IMR-90 (cell line): ENCODE measurements at regions not wholly inside any gene's neighbourhood (a gene's known extent, or its start where the extent isn't known, plus 50 kb on each side); places are given as distances from the start of the nearest gene placed in this dataset.

Experiments
- ATAC-seq: fragments of 200-7000 bp; cut with Tn5 transposase; 2 replicates; pipeline ENCODE4 v1.9.1; 2020; ENCODE audit warnings: low read depth, mild to moderate bottlenecking, moderate library complexity
- BruUV-seq: library from RNA; stranded (reverse); fragments of 400-500 nt; replicated peaks from 2 replicates; lab custom pipeline; 2021; lab: Mats Ljungman, UMichigan
- CTCF ChIA-PET: fragments of 300-600 bp; formaldehyde crosslinking; extraction: SDS; loops from one replicate; lab custom pipeline; 2021; ENCODE audit warnings: antibody characterized with exemption; lab: Yijun Ruan, JAX
- POLR2A ChIA-PET: fragments of 300-600 bp; sonication (Branson Sonifier 250); formaldehyde crosslinking; loops from one replicate; lab custom pipeline; 2022; ENCODE audit warnings: antibody characterized with exemption; ENCODE audit not compliant: unreplicated experiment; lab: Charles Lee
- DNase-seq: peaks from one replicate; pipeline ENCODE4 v3.0.0; 2013
- H2AFZ ChIP-seq: replicated peaks from 2 replicates; pipeline ENCODE3; 2013; ENCODE audit warnings: low read length, mild to moderate bottlenecking; ENCODE audit not compliant: poor library complexity
- H2AK5ac ChIP-seq: 2 replicates; pipeline ENCODE4 v1.6.1; 2013; ENCODE audit warnings: low read depth, low read length, inconsistent platforms
- H2AK9ac ChIP-seq: replicated peaks from 2 replicates; pipeline ENCODE3; 2013; ENCODE audit warnings: mild to moderate bottlenecking, low read depth, low read length, moderate library complexity; ENCODE audit not compliant: poor library complexity
- H2BK120ac ChIP-seq: 2 replicates; pipeline ENCODE4 v1.6.1; 2013; ENCODE audit warnings: low read depth, low read length, inconsistent platforms
- H2BK15ac ChIP-seq: 3 replicates; pipeline ENCODE4 v1.6.1; 2013; ENCODE audit warnings: low read depth, low read length, inconsistent platforms
- H2BK20ac ChIP-seq: 2 replicates; pipeline ENCODE4 v1.6.1; 2013; ENCODE audit warnings: low read depth, mild to moderate bottlenecking, inconsistent platforms, low read length, moderate library complexity
- H2BK5ac ChIP-seq: 2 replicates; pipeline ENCODE4 v1.6.1; 2013; ENCODE audit warnings: mild to moderate bottlenecking, low read depth, low read length, inconsistent platforms; ENCODE audit not compliant: poor library complexity, severe bottlenecking
- H3K14ac ChIP-seq: replicated peaks from 2 replicates; pipeline ENCODE4 v1.6.1; 2013; ENCODE audit warnings: low read depth, low read length, inconsistent platforms
- H3K18ac ChIP-seq: 2 replicates; pipeline ENCODE4 v1.6.1; 2013; ENCODE audit warnings: low read depth, low read length, control low read depth
- H3K23ac ChIP-seq: 2 replicates; pipeline ENCODE4 v1.6.1; 2013; ENCODE audit warnings: low read depth, low read length, inconsistent platforms
- H3K27ac ChIP-seq: 2 replicates; pipeline ENCODE4 v1.5.1; 2013; ENCODE audit warnings: mild to moderate bottlenecking, control low read depth, low read length; ENCODE audit not compliant: insufficient read depth
- H3K27me3 ChIP-seq: 2 replicates; pipeline ENCODE4 v1.6.1; 2013; ENCODE audit warnings: low read length; ENCODE audit not compliant: control insufficient read depth, insufficient read depth
- H3K36me3 ChIP-seq: 2 replicates; pipeline ENCODE4 v1.6.1; 2013; ENCODE audit warnings: low read length, mixed read lengths; ENCODE audit not compliant: control insufficient read depth, insufficient read depth
- H3K4ac ChIP-seq: 2 replicates; pipeline ENCODE4 v1.6.1; 2013; ENCODE audit warnings: low read depth, low read length, inconsistent platforms
- H3K4me1 ChIP-seq: 2 replicates; pipeline ENCODE4 v1.6.1; 2013; ENCODE audit warnings: low read length, mixed read lengths; ENCODE audit not compliant: control insufficient read depth, insufficient read depth
- H3K4me2 ChIP-seq: 2 replicates; pipeline ENCODE4 v1.6.1; 2013; ENCODE audit warnings: low read depth, mild to moderate bottlenecking, control low read depth, low read length, moderate library complexity
- H3K4me3 ChIP-seq: 2 replicates; pipeline ENCODE4 v1.5.1; 2013; ENCODE audit warnings: low read depth, mild to moderate bottlenecking, control low read depth, low read length, moderate library complexity; ENCODE audit not compliant: insufficient read depth
- H3K56ac ChIP-seq: 2 replicates; pipeline ENCODE4 v1.6.1; 2013; ENCODE audit warnings: low read length, inconsistent platforms; ENCODE audit not compliant: insufficient read depth; ENCODE audit errors: extremely low read depth
- H3K79me1 ChIP-seq, 2 experiments: 2 replicates each; pipeline ENCODE4 v1.6.1; 2013; ENCODE audit warnings: low read length in 2 of 2, inconsistent platforms in 1 of 2, low read depth in 1 of 2
- H3K9ac ChIP-seq: 2 replicates; pipeline ENCODE4 v1.6.1; 2013; ENCODE audit warnings: low read depth, low read length, control low read depth
- H3K9me1 ChIP-seq: 2 replicates; pipeline ENCODE4 v1.6.1; 2013; ENCODE audit warnings: low read length, inconsistent platforms; ENCODE audit not compliant: insufficient read depth
- H3K9me3 ChIP-seq: 2 replicates; pipeline ENCODE4 v1.6.1; 2013; ENCODE audit warnings: low read length; ENCODE audit not compliant: control insufficient read depth, insufficient read depth
- H4K20me1 ChIP-seq: 2 replicates; pipeline ENCODE4 v1.6.1; 2013; ENCODE audit warnings: low read length, inconsistent platforms; ENCODE audit not compliant: insufficient read depth
- H4K5ac ChIP-seq: 2 replicates; pipeline ENCODE4 v1.6.1; 2013; ENCODE audit warnings: mild to moderate bottlenecking, low read depth, low read length, control low read depth
- H4K8ac ChIP-seq, 2 experiments: 2 replicates each; pipeline ENCODE4 v1.6.1; 2013; ENCODE audit warnings: low read depth in 2 of 2, low read length in 2 of 2, control low read depth in 1 of 2, inconsistent platforms in 1 of 2
- H4K91ac ChIP-seq: 2 replicates; pipeline ENCODE4 v1.6.1; 2013; ENCODE audit warnings: low read depth, low read length, inconsistent platforms; ENCODE audit not compliant: insufficient read depth
- BHLHE40 ChIP-seq: fragments of 150-350 bp; IDR thresholded peaks from 2 replicates; pipeline ENCODE4 v1.6.1; 2016; ENCODE audit warnings: mild to moderate bottlenecking, low read depth, low read length
- CEBPB ChIP-seq: IDR thresholded peaks from 2 replicates; pipeline ENCODE4 v1.6.1; 2012; ENCODE audit warnings: low read depth, low read length, improper control_type of control experiment
- CHD1 ChIP-seq: IDR thresholded peaks from 2 replicates; pipeline ENCODE4 v1.6.1; 2012; ENCODE audit warnings: low read depth, low read length, improper control_type of control experiment
- FOS ChIP-seq: fragments of 150-350 bp; IDR thresholded peaks from 2 replicates; pipeline ENCODE4 v1.6.1; 2016; ENCODE audit warnings: low read depth, low read length
- MAFK ChIP-seq: IDR thresholded peaks from 2 replicates; pipeline ENCODE4 v1.6.1; 2012; ENCODE audit warnings: low read depth, low read length, improper control_type of control experiment
- MAZ ChIP-seq: IDR thresholded peaks from 2 replicates; pipeline ENCODE4 v1.6.1; 2012; ENCODE audit warnings: low read depth, mild to moderate bottlenecking, low read length, improper control_type of control experiment, moderate library complexity, borderline replicate concordance
- MXI1 ChIP-seq: IDR thresholded peaks from 2 replicates; pipeline ENCODE4 v1.6.1; 2012; ENCODE audit warnings: low read depth, mild to moderate bottlenecking, low read length, moderate library complexity, borderline replicate concordance
- NFE2L2 ChIP-seq: fragments of 150-350 bp; IDR thresholded peaks from 2 replicates; pipeline ENCODE4 v1.6.1; 2016; ENCODE audit warnings: low read depth, mild to moderate bottlenecking, low read length
- POLR2A ChIP-seq: IDR thresholded peaks from 2 replicates; pipeline ENCODE4 v1.6.1; 2012; ENCODE audit warnings: mild to moderate bottlenecking, low read depth, low read length
- RAD21 ChIP-seq: IDR thresholded peaks from 2 replicates; pipeline ENCODE4 v1.6.1; 2012; ENCODE audit warnings: low read length, improper control_type of control experiment
- RCOR1 ChIP-seq: IDR thresholded peaks from 2 replicates; pipeline ENCODE4 v1.6.1; 2012; ENCODE audit warnings: mild to moderate bottlenecking, low read length, improper control_type of control experiment; ENCODE audit not compliant: insufficient replicate concordance
- SMC3 ChIP-seq: fragments of 150-350 bp; IDR thresholded peaks from 2 replicates; pipeline ENCODE4 v1.6.1; 2016; ENCODE audit warnings: low read depth, mild to moderate bottlenecking, antibody characterized with exemption, low read length, moderate library complexity
- WGBS, 2 experiments: methylation state at CpG; one replicate each; pipeline versions ENCODE4 v1.1.5 to v1.1.7; 2013; ENCODE audit warnings: missing lambda C conversion rate in 2 of 2; ENCODE audit not compliant: insufficient read length in 1 of 2; ENCODE audit errors: extremely low coverage in 2 of 2; 5-methylcytosine and 5-hydroxymethylcytosine counted together
- dilution Hi-C: fragments of 300-500 bp; cut with HindIII; formaldehyde crosslinking; loops from one replicate; pipeline ENCODE4 v1.14.3; 2018; ENCODE audit warnings: low sequenced_read_pairs; ENCODE audit not compliant: unreplicated experiment
- in situ Hi-C: fragments of 300-500 bp; cut with MboI; formaldehyde crosslinking; loops from 3 replicates; pipeline ENCODE4 v1.14.3; 2019; ENCODE audit warnings: low sequenced_read_pairs, inconsistent platforms, mixed read lengths
- intact Hi-C: fragments of 100-400 bp; cut with micrococcal nuclease; formaldehyde crosslinking; loops from 2 replicates; pipeline ENCODE4 v1.10.0; 2022
- TF ChIP-seq, protein P1 (sequence below): fragments of 150-350 bp; IDR thresholded peaks from 2 replicates; pipeline ENCODE4 v1.6.1; 2017; ENCODE audit warnings: mild to moderate bottlenecking, antibody characterized with exemption, low read length, low read depth
- TF ChIP-seq, protein P2 (sequence below): conservative IDR thresholded peaks from 2 replicates; pipeline ENCODE4 v1.5.1; 2012; ENCODE audit warnings: mild to moderate bottlenecking, low read depth, low read length, improper control_type of control experiment
- TF ChIP-seq, protein P3 (sequence below): fragments of 150-350 bp; IDR thresholded peaks from 2 replicates; pipeline ENCODE4 v1.6.1; 2016; ENCODE audit warnings: low read depth, mild to moderate bottlenecking, low read length, moderate library complexity, borderline replicate concordance

DNA sequence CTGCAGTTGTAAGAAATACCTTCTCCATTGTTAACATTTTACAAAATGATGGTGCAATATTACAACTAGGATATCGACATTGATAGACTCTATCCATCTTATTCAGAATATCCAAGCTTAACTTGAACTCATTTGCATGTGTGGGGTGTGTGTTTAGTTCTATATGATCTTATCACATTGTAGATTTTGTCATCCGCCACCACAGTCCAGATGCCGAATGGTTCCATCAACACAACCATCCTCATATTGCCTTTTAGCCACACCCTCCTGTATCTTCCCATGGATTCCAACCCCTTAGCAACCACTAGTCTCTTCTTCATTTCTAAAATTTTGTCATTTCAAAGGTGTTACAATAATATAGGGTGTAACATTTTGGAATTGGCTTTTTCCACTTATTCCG lies 452.9 kb upstream of the AKR1E2 start:
- WGBS, 2 experiments, result no CpG with 5 or more reads among the region's 4 CpGs
- H3K9me1 ChIP-seq, result peaks cover 6% of the 10 kb centered on the region; the same call in 1 of the 2 replicates
- no peak overlapping the region for H2AFZ ChIP-seq
- H2AK5ac ChIP-seq, result peak overlapping the region; percentile 98
- DNase-seq (no peak), ATAC-seq (no peak)
- peak overlapping the region; percentile 85 for H2BK20ac ChIP-seq
- in situ Hi-C loops (no loop called here), intact Hi-C loops (no loop called here), dilution Hi-C loops (no loop called here)
- no TSS peak for BruUV-seq
- no peak overlapping the region for H3K9ac ChIP-seq
- H4K5ac ChIP-seq, result peak overlapping the region; percentile 12
- H3K79me1 ChIP-seq, result no peaks in the 10 kb centered on the region
- H3K27me3 ChIP-seq, result no peaks in the 10 kb centered on the region
- TF ChIP-seq MXI1 (no peak), BHLHE40 (no peak), MAFK (no peak), SMC3 (no peak), RCOR1 (no peak), CEBPB (no peak), NFE2L2 (no peak), RAD21 (no peak), FOS (no peak), CHD1 (no peak), POLR2A (no peak), MAZ (no peak)
- TF ChIP-seq, protein P1, sequence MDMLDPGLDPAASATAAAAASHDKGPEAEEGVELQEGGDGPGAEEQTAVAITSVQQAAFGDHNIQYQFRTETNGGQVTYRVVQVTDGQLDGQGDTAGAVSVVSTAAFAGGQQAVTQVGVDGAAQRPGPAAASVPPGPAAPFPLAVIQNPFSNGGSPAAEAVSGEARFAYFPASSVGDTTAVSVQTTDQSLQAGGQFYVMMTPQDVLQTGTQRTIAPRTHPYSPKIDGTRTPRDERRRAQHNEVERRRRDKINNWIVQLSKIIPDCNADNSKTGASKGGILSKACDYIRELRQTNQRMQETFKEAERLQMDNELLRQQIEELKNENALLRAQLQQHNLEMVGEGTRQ, result no peak
- TF ChIP-seq, protein P2, sequence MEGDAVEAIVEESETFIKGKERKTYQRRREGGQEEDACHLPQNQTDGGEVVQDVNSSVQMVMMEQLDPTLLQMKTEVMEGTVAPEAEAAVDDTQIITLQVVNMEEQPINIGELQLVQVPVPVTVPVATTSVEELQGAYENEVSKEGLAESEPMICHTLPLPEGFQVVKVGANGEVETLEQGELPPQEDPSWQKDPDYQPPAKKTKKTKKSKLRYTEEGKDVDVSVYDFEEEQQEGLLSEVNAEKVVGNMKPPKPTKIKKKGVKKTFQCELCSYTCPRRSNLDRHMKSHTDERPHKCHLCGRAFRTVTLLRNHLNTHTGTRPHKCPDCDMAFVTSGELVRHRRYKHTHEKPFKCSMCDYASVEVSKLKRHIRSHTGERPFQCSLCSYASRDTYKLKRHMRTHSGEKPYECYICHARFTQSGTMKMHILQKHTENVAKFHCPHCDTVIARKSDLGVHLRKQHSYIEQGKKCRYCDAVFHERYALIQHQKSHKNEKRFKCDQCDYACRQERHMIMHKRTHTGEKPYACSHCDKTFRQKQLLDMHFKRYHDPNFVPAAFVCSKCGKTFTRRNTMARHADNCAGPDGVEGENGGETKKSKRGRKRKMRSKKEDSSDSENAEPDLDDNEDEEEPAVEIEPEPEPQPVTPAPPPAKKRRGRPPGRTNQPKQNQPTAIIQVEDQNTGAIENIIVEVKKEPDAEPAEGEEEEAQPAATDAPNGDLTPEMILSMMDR, result no peak
- TF ChIP-seq, protein P3, sequence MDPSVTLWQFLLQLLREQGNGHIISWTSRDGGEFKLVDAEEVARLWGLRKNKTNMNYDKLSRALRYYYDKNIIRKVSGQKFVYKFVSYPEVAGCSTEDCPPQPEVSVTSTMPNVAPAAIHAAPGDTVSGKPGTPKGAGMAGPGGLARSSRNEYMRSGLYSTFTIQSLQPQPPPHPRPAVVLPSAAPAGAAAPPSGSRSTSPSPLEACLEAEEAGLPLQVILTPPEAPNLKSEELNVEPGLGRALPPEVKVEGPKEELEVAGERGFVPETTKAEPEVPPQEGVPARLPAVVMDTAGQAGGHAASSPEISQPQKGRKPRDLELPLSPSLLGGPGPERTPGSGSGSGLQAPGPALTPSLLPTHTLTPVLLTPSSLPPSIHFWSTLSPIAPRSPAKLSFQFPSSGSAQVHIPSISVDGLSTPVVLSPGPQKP, result no peak
- H4K20me1 ChIP-seq, result no peaks in the 10 kb centered on the region
- peak overlapping the region; percentile 100 for H2BK15ac ChIP-seq
- peak overlapping the region in 1 of 2 experiments; percentile 74; a peak in 2 of 4 replicates for H4K8ac ChIP-seq
- H3K36me3 ChIP-seq, result no peaks in the 10 kb centered on the region
- H3K23ac ChIP-seq, result peak overlapping the region; percentile 35; the same call in 1 of the 2 replicates
- H3K4me1 ChIP-seq, result peaks cover 11% of the 10 kb centered on the region
- ChIA-PET CTCF (interaction anchor here (0.6 kb wide), 1 partner anchor 41 kb away, joined by 4 read pairs; no protein-coding TSS in a partner anchor), POLR2A (no interaction called here)
- no peak overlapping the region for H4K91ac ChIP-seq
- H3K56ac ChIP-seq, result 0 out of 2 replicates have a peak overlapping the region, but pooled peaks have one; percentile 37
- no peak overlapping the region for H3K4me3 ChIP-seq
- no peak overlapping the region for H2AK9ac ChIP-seq
- no peaks in the 10 kb centered on the region for H3K9me3 ChIP-seq
- H2BK120ac ChIP-seq, result peak overlapping the region; percentile 86
- H2BK5ac ChIP-seq, result peak overlapping the region; percentile 68
- H3K14ac ChIP-seq, result peak overlapping the region; percentile 83
- H3K18ac ChIP-seq, result peak overlapping the region; percentile 84; the same call in 1 of the 2 replicates
- 0 out of 2 replicates have a peak overlapping the region, but pooled peaks have one; percentile 76 for H3K4me2 ChIP-seq
- H3K4ac ChIP-seq, result peak overlapping the region; percentile 76
- H3K27ac ChIP-seq, result peak overlapping the region; percentile 43; the same call in 1 of the 2 replicates
